AG09319 (cell line): ENCODE measurements at regions not wholly inside any gene's neighbourhood (a gene's known extent, or its start where the extent isn't known, plus 50 kb on each side); places are given as distances from the start of the nearest gene placed in this dataset.

Source experiments
- DNase-seq: peaks from one replicate; pipeline ENCODE4 v3.0.0-alpha.2; 2010; ENCODE audit warnings: low read depth; ENCODE audit errors: extremely low read depth
- TF ChIP-seq, protein P1 (sequence below): IDR thresholded peaks from 2 replicates; pipeline ENCODE4 v1.5.1; 2011; ENCODE audit warnings: low read depth, mild to moderate bottlenecking, inconsistent platforms, low read length, moderate library complexity

DNA sequence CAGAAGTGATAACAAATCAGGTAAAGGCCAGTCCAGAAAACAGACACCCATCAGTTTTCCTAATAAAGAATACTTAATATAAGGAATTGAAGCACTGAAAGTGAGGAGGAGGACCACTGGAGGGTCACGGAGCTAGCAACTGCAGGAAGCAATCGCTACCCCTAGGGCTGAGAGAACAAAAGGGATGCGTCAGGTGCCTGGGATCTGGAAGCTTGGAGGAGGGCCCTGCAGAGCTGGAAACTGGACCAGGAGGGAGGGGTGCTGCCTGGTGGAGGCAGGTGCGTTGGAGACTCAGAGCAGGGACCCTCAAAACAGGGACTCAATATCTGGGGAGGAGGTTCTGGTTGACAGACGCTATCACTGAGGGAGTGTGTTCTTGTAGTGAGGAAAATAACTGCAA, 308.1 kb upstream of the RASGRP1 start:
- DNase-seq, result no peak
- TF ChIP-seq, protein P1, sequence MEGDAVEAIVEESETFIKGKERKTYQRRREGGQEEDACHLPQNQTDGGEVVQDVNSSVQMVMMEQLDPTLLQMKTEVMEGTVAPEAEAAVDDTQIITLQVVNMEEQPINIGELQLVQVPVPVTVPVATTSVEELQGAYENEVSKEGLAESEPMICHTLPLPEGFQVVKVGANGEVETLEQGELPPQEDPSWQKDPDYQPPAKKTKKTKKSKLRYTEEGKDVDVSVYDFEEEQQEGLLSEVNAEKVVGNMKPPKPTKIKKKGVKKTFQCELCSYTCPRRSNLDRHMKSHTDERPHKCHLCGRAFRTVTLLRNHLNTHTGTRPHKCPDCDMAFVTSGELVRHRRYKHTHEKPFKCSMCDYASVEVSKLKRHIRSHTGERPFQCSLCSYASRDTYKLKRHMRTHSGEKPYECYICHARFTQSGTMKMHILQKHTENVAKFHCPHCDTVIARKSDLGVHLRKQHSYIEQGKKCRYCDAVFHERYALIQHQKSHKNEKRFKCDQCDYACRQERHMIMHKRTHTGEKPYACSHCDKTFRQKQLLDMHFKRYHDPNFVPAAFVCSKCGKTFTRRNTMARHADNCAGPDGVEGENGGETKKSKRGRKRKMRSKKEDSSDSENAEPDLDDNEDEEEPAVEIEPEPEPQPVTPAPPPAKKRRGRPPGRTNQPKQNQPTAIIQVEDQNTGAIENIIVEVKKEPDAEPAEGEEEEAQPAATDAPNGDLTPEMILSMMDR, result no peak

GRCh38 chr15:38873158-38873557, 308.5 kb upstream of the RASGRP1 start:
- no peak for DNase-seq
- TF ChIP-seq, protein P1, result no peak

- TF ChIP-seq, protein P1, result no peak
- DNase-seq, result no peak
Measured at GRCh38 chr15:38874464-38874863, 309.9 kb upstream of the RASGRP1 start.

- TF ChIP-seq, protein P1, result no peak
- no peak for DNase-seq
Measured at GRCh38 chr15:38876211-38876610, 311.6 kb upstream of the RASGRP1 start.

GRCh38 chr15:38876621-38877020, 312.0 kb upstream of the RASGRP1 start:
- no peak for DNase-seq
- TF ChIP-seq, protein P1, result no peak

DNA sequence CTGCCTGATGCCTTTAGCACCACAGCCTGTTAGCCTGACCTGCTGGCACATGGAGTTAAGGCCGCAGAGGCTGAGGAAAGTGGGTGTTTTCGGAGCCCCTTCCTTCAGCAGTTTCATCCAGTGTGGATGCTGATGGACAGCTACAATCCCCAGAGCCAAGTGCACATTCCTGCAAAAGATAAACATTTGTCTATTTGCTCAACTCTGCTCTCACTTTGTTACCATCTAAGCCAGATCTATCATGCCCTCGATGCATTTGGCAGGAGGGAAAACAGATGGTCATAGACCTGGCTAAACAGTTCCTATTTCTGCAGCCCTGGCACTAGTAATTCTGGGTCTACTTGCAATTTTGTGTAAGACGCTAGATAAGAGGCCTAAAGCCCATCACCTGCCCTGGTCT, 312.9 kb upstream of the RASGRP1 start:
- no peak for DNase-seq
- TF ChIP-seq, protein P1, result no peak

DNA sequence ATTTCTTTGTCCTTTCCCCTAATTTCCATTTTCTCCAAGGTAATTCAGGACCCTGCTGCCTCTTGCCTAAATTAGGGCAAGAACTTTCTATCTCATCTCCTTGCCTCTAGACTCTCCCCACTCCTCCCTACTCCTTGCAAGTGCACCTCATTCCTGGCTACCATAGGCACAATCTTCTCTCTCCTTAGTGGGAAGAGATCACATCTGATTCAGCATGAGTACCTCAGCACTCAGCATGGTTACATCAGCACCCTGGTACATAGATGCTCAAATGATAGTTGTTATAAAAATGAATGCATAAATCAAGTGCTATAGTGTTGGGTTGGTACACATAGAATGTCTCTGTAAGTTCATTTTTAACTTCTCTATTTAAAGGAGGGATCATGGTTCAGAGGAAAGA, 313.4 kb upstream of the RASGRP1 start:
- DNase-seq, result no peak
- TF ChIP-seq, protein P1, result no peak
